ENCODE measurements at regions not wholly inside any gene's neighbourhood (a gene's known extent, or its start where the extent isn't known, plus 50 kb on each side); places are given as distances from the start of the nearest gene placed in this dataset.

DNA sequence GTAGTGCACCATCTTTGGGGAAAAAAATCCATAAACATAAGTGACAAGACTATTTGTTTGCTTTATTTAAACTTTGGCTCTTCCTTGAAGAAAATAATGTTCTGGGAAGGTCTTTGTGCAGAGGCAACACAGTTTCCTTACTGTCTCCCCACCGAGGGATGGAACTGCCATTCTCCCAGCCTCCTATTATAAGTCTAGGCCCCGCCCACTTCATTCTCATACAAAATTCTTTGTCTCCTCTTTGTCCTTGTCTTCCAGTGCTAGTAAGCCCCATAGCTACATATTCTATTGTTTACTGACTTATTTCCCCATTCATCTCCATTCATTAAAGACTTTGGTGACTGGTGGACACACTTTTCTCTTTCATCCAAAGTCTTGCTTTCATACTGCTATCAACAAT, 316.5 kb upstream of the ROBO2 start:
- BruUV-seq (replicated peaks): no TSS peak
- Histone ChIP-seq H3K27me3 (ENCODE audit: control insufficient read depth, insufficient read depth, low read length) (no peaks in the 10 kb centered on the region), H3K4me3 (ENCODE audit: low read depth in 2 of 2, low read length in 2 of 2) (no peak overlapping the region), H3K4me1 (ENCODE audit: control insufficient read depth, insufficient read depth, low read length) (no peaks in the 10 kb centered on the region), H3K9me3 (ENCODE audit: control insufficient read depth, insufficient read depth, low read depth, low read length) (no peaks in the 10 kb centered on the region), H3K27ac (ENCODE audit: low read length) (no peak overlapping the region), H3K36me3 (ENCODE audit: control insufficient read depth, insufficient read depth, low read length) (no peaks in the 10 kb centered on the region)
- ChIA-PET POLR2A (no interaction called here), CTCF (no interaction called here)
- DNase-seq (ENCODE audit: low read depth, low spot score) (no peak), ATAC-seq (no peak)
- in situ Hi-C loops (cut with HindIII; ENCODE audit: low pct_unique_long_range_greater_than_20kb, low sequenced_read_pairs) (no loop called here), intact Hi-C loops (cut with micrococcal nuclease; ENCODE audit: unreplicated experiment) (no loop called here)
- no peak for TF ChIP-seq SIN3A (IDR thresholded peaks at IDR 0.05; ENCODE audit: borderline replicate concordance, insufficient read depth, low read depth, low read length)
- no peak for TF ChIP-seq TCF7L2 (IDR thresholded peaks at IDR 0.05; ENCODE audit: low read depth, low read length)

DNA sequence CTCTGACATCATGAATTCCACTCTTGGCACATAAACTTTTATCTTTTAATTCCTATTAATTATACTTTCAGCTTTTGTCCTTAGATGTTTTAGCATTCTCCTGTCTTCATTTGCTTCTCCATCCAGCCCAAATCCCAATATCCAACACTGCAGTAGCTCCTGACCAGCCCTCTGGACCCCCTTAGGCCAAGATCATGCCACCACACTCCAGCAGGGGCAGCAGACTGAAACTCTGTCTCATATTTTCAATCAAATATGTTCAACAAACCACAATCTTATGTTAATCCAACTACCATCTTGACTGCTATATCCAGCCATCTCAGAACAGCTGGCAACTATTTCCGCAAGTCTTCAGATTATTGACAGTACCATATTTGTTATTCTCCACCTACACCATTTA, 315.8 kb upstream of the ROBO2 start:
- ChIA-PET POLR2A (no interaction called here), CTCF (no interaction called here)
- in situ Hi-C loops (cut with HindIII; ENCODE audit: low pct_unique_long_range_greater_than_20kb, low sequenced_read_pairs): no loop called here
- no peak overlapping the region for H3K27ac ChIP-seq (ENCODE audit: low read length)
- no peaks in the 10 kb centered on the region for H3K27me3 ChIP-seq (ENCODE audit: control insufficient read depth, insufficient read depth, low read length)
- no peaks in the 10 kb centered on the region for H3K9me3 ChIP-seq (ENCODE audit: control insufficient read depth, insufficient read depth, low read depth, low read length)
- ATAC-seq (no peak), DNase-seq (ENCODE audit: low read depth, low spot score) (no peak)
- H3K4me1 ChIP-seq (ENCODE audit: control insufficient read depth, insufficient read depth, low read length): no peaks in the 10 kb centered on the region
- TF ChIP-seq TCF7L2 (IDR thresholded peaks at IDR 0.05; ENCODE audit: low read depth, low read length): no peak
- TF ChIP-seq, protein P1, sequence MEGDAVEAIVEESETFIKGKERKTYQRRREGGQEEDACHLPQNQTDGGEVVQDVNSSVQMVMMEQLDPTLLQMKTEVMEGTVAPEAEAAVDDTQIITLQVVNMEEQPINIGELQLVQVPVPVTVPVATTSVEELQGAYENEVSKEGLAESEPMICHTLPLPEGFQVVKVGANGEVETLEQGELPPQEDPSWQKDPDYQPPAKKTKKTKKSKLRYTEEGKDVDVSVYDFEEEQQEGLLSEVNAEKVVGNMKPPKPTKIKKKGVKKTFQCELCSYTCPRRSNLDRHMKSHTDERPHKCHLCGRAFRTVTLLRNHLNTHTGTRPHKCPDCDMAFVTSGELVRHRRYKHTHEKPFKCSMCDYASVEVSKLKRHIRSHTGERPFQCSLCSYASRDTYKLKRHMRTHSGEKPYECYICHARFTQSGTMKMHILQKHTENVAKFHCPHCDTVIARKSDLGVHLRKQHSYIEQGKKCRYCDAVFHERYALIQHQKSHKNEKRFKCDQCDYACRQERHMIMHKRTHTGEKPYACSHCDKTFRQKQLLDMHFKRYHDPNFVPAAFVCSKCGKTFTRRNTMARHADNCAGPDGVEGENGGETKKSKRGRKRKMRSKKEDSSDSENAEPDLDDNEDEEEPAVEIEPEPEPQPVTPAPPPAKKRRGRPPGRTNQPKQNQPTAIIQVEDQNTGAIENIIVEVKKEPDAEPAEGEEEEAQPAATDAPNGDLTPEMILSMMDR (IDR thresholded peaks at IDR 0.05): peak; percentile 8; the same call in 1 of the 2 replicates
- BruUV-seq (replicated peaks): no TSS peak
- H3K36me3 ChIP-seq (ENCODE audit: control insufficient read depth, insufficient read depth, low read length): no peaks in the 10 kb centered on the region
- H3K4me3 ChIP-seq (ENCODE audit: low read depth in 2 of 2, low read length in 2 of 2): no peak overlapping the region
- intact Hi-C loops (cut with micrococcal nuclease; ENCODE audit: unreplicated experiment): no loop called here

DNA sequence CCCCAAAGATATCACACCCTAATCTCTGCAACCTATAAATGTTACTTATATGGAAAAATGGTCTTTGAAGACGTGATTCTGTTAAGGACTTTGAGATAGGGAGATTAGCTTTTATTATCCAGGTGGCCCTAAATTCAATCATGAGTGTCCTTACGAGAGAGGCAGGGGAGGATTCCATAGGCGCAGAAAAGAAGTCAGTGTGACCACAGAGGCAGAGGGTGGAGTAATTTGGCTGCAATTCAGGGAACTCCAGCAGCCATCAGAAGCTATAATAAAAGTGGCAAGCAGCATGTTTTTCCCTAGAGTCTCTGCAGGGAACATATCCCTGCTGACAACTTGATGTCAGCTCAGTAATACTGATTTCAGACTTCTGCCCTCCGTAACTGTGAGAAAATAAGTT, 315.2 kb upstream of the ROBO2 start:
- BruUV-seq (replicated peaks): no TSS peak

More for the DNA sequence above, 315.2 kb upstream of the ROBO2 start:
- in situ Hi-C loops (cut with HindIII; ENCODE audit: low pct_unique_long_range_greater_than_20kb, low sequenced_read_pairs) (no loop called here), intact Hi-C loops (cut with micrococcal nuclease; ENCODE audit: unreplicated experiment) (no loop called here)
- Histone ChIP-seq H3K27ac (ENCODE audit: low read length) (no peak overlapping the region), H3K4me1 (ENCODE audit: control insufficient read depth, insufficient read depth, low read length) (no peaks in the 10 kb centered on the region), H3K36me3 (ENCODE audit: control insufficient read depth, insufficient read depth, low read length) (no peaks in the 10 kb centered on the region), H3K9me3 (ENCODE audit: control insufficient read depth, insufficient read depth, low read depth, low read length) (no peaks in the 10 kb centered on the region), H3K27me3 (ENCODE audit: control insufficient read depth, insufficient read depth, low read length) (no peaks in the 10 kb centered on the region), H3K4me3 (ENCODE audit: low read depth in 2 of 2, low read length in 2 of 2) (no peak overlapping the region)
- ATAC-seq (no peak), DNase-seq (ENCODE audit: low read depth, low spot score) (no peak)
- TF ChIP-seq, protein P2, sequence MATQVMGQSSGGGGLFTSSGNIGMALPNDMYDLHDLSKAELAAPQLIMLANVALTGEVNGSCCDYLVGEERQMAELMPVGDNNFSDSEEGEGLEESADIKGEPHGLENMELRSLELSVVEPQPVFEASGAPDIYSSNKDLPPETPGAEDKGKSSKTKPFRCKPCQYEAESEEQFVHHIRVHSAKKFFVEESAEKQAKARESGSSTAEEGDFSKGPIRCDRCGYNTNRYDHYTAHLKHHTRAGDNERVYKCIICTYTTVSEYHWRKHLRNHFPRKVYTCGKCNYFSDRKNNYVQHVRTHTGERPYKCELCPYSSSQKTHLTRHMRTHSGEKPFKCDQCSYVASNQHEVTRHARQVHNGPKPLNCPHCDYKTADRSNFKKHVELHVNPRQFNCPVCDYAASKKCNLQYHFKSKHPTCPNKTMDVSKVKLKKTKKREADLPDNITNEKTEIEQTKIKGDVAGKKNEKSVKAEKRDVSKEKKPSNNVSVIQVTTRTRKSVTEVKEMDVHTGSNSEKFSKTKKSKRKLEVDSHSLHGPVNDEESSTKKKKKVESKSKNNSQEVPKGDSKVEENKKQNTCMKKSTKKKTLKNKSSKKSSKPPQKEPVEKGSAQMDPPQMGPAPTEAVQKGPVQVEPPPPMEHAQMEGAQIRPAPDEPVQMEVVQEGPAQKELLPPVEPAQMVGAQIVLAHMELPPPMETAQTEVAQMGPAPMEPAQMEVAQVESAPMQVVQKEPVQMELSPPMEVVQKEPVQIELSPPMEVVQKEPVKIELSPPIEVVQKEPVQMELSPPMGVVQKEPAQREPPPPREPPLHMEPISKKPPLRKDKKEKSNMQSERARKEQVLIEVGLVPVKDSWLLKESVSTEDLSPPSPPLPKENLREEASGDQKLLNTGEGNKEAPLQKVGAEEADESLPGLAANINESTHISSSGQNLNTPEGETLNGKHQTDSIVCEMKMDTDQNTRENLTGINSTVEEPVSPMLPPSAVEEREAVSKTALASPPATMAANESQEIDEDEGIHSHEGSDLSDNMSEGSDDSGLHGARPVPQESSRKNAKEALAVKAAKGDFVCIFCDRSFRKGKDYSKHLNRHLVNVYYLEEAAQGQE (IDR thresholded peaks at IDR 0.05; ENCODE audit: insufficient read depth in 1 of 2, low read depth in 2 of 2, low read length in 1 of 2): no peak
- no peak for TF ChIP-seq SIN3A (IDR thresholded peaks at IDR 0.05; ENCODE audit: borderline replicate concordance, insufficient read depth, low read depth, low read length)
- no peak for TF ChIP-seq TCF7L2 (IDR thresholded peaks at IDR 0.05; ENCODE audit: low read depth, low read length)
- TF ChIP-seq, protein P1 (IDR thresholded peaks at IDR 0.05): no peak
- no peak for TF ChIP-seq POLR2AphosphoS5 (IDR thresholded peaks at IDR 0.05; ENCODE audit: low read depth, low read length)
- ChIA-PET POLR2A (no interaction called here), CTCF (no interaction called here)

Measured in Panc1 (cell line).